NCI-H1105 treated with DMSO at 0.1 percent for 48 hours (cell line): ENCODE measurements at regions not wholly inside any gene's neighbourhood (a gene's known extent, or its start where the extent isn't known, plus 50 kb on each side); places are given as distances from the start of the nearest gene placed in this dataset.

Source experiments
- DNase-seq: peaks from one replicate; lab custom pipeline; 2025; lab: John Stamatoyannopoulos, UW

- no peak for DNase-seq
Measured at GRCh38 chr3:102233881-102234280, 200.9 kb upstream of the ZPLD1 start.

GRCh38 chr3:102235679-102236078, 199.1 kb upstream of the ZPLD1 start:
- no peak for DNase-seq

- no peak for DNase-seq
Measured at GRCh38 chr3:102237181-102237580, 197.6 kb upstream of the ZPLD1 start.

GRCh38 chr3:102237838-102238237, 197.0 kb upstream of the ZPLD1 start:
- no peak for DNase-seq

GRCh38 chr3:102238362-102238761, 196.5 kb upstream of the ZPLD1 start:
- no peak for DNase-seq

GRCh38 chr3:102240720-102241119, 194.1 kb upstream of the ZPLD1 start:
- no peak for DNase-seq

GRCh38 chr3:102248981-102249705, 185.7 kb upstream of the ZPLD1 start:
- DNase-seq: no peak

GRCh38 chr3:102255736-102256135, 179.1 kb upstream of the ZPLD1 start:
- DNase-seq: no peak

GRCh38 chr3:102258666-102259227, 176.1 kb upstream of the ZPLD1 start:
- DNase-seq: no peak

- no peak for DNase-seq
Measured at GRCh38 chr3:102259663-102260062, 175.2 kb upstream of the ZPLD1 start.

GRCh38 chr3:102265720-102266119, 169.1 kb upstream of the ZPLD1 start:
- DNase-seq: no peak

- no peak for DNase-seq
Measured at GRCh38 chr3:102269406-102269805, 165.4 kb upstream of the ZPLD1 start.

- no peak for DNase-seq
Measured at GRCh38 chr3:102290241-102290640, 144.6 kb upstream of the ZPLD1 start.

GRCh38 chr3:102295756-102296155, 139.1 kb upstream of the ZPLD1 start:
- no peak for DNase-seq

GRCh38 chr3:102297072-102297658, 137.7 kb upstream of the ZPLD1 start:
- no peak for DNase-seq

- no peak for DNase-seq
Measured at GRCh38 chr3:102299125-102299877, 135.5 kb upstream of the ZPLD1 start.

GRCh38 chr3:102301155-102301880, 133.5 kb upstream of the ZPLD1 start:
- DNase-seq: no peak

GRCh38 chr3:102302020-102302419, 132.8 kb upstream of the ZPLD1 start:
- DNase-seq: no peak

- DNase-seq: no peak
Measured at GRCh38 chr3:102304550-102304949, 130.3 kb upstream of the ZPLD1 start.

- DNase-seq: no peak
Measured at GRCh38 chr3:102307442-102307841, 127.4 kb upstream of the ZPLD1 start.

- no peak for DNase-seq
Measured at GRCh38 chr3:102329066-102329465, 105.7 kb upstream of the ZPLD1 start.

GRCh38 chr3:102329561-102329960, 105.3 kb upstream of the ZPLD1 start:
- DNase-seq: no peak
